ENCODE measurements at regions not wholly inside any gene's neighbourhood (a gene's known extent, or its start where the extent isn't known, plus 50 kb on each side); places are given as distances from the start of the nearest gene placed in this dataset.

DNA sequence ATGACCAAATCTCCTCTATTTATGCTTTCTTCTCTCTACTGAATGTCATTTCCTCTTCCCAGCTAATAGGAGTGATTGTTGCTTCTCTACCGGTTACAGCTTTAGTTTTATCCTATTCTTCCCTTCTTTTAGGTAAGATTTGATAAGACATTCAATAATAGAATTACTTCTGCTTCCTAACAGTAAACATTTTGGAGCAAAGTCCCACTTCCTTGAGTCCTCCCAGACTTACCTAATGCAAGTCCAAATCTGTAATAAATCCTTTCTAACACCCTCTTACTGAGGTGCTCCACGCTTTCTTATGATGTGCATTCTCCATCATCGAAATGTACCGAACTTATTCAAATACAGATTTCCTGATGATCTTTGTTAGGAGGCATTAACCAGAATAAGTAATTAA lies 79.2 kb upstream of the GPM6A start:
- H3K4me3 ChIP-seq (ENCODE audit: low read depth, low read length): no peak overlapping the region
- no peak for DNase-seq (ENCODE audit: low read depth)
- TF ChIP-seq, protein P1, sequence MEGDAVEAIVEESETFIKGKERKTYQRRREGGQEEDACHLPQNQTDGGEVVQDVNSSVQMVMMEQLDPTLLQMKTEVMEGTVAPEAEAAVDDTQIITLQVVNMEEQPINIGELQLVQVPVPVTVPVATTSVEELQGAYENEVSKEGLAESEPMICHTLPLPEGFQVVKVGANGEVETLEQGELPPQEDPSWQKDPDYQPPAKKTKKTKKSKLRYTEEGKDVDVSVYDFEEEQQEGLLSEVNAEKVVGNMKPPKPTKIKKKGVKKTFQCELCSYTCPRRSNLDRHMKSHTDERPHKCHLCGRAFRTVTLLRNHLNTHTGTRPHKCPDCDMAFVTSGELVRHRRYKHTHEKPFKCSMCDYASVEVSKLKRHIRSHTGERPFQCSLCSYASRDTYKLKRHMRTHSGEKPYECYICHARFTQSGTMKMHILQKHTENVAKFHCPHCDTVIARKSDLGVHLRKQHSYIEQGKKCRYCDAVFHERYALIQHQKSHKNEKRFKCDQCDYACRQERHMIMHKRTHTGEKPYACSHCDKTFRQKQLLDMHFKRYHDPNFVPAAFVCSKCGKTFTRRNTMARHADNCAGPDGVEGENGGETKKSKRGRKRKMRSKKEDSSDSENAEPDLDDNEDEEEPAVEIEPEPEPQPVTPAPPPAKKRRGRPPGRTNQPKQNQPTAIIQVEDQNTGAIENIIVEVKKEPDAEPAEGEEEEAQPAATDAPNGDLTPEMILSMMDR (IDR thresholded peaks at IDR 0.05; ENCODE audit: insufficient read depth, low read depth, low read length, missing control alignments): no peak

DNA sequence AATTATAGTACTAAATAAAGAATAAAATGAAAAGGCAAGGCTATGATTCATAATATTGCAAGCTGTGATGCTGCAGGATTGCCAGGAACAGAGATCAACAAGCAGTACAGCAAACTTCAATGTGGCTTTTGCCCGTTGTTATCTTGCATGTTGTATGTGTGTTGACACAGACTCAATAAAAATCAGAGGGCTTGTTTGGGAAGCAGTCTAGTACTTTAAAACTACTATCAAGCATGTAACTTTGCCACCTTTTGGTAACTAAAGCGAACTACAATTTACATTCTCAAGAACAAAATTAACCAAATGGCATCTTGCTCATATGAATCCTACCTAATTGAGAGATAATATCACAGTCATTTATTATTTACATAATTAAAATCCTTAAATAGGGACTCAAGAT lies 79.8 kb upstream of the GPM6A start:
- TF ChIP-seq, protein P1 (IDR thresholded peaks at IDR 0.05; ENCODE audit: insufficient read depth, low read depth, low read length, missing control alignments): peak; percentile 18
- peak; percentile 16 for DNase-seq (ENCODE audit: low read depth)
- no peak overlapping the region for H3K4me3 ChIP-seq (ENCODE audit: low read depth, low read length)

DNA sequence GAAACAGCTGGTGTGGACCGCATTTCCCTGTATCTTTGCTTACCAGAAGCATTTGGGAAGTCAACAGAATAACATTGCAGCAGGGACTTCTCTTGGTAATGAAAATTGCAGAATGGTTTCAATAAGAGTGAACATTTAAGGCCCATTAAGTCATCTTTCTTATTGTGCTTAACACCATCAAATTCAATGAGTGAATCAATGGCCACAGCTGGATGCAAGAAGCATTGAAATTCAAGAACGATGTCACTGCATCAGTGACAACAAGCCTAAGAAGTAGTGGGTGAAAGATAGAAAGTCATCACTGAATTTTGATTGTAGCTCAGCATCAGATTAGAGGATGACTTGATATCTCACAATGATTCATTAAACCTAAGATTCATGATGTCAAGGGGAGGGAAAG lies 93.9 kb upstream of the GPM6A start:
- H3K4me3 ChIP-seq (ENCODE audit: low read depth, low read length): no peak overlapping the region
- no peak for DNase-seq (ENCODE audit: low read depth)
- TF ChIP-seq, protein P1 (IDR thresholded peaks at IDR 0.05; ENCODE audit: insufficient read depth, low read depth, low read length, missing control alignments): no peak

DNA sequence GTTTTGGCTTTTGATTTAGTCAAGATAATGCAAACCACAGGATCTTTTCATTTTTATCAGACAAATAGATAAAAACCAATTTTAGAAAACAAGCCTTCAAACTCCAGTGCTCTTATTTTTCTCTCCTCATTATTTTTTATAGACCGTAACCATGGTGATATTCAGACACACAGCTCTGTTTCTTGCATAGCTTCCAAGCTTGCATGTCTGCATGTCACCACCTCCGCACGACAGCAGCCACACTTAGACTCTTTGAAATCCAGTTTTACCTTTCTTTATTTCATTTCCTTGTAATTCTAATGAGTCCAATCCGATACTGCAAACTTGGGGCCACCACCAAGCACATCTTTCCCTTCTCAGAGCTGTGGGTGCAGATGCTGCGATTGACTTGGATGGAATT lies 94.3 kb upstream of the GPM6A start:
- TF ChIP-seq, protein P1 (IDR thresholded peaks at IDR 0.05; ENCODE audit: insufficient read depth, low read depth, low read length, missing control alignments): no peak
- DNase-seq (ENCODE audit: low read depth): no peak

DNA sequence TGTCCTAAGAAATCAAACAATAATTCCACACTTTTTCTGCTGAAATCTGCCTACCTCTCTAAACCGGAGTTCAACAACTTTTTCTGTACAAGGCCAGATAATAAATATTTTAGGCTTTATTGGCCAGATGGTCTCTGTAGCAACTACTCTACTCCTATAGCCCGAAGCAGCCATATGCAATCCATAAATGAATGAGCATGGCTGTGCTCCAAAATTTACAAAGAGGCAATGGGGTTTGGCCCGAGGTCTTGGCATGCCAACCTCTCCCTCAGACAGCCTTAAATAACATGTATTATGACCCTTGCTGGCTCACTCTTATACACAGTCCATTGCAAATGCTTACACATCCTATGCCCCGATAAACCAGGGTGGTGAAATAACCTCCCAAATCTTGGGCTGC lies 98.6 kb upstream of the GPM6A start:
- no peak for DNase-seq (ENCODE audit: low read depth)
- TF ChIP-seq, protein P1 (IDR thresholded peaks at IDR 0.05; ENCODE audit: insufficient read depth, low read depth, low read length, missing control alignments): no peak
- H3K4me3 ChIP-seq (ENCODE audit: low read depth, low read length): no peak overlapping the region

More for the DNA sequence above, 94.3 kb upstream of the GPM6A start:
- H3K4me3 ChIP-seq (ENCODE audit: low read depth, low read length): no peak overlapping the region

DNA sequence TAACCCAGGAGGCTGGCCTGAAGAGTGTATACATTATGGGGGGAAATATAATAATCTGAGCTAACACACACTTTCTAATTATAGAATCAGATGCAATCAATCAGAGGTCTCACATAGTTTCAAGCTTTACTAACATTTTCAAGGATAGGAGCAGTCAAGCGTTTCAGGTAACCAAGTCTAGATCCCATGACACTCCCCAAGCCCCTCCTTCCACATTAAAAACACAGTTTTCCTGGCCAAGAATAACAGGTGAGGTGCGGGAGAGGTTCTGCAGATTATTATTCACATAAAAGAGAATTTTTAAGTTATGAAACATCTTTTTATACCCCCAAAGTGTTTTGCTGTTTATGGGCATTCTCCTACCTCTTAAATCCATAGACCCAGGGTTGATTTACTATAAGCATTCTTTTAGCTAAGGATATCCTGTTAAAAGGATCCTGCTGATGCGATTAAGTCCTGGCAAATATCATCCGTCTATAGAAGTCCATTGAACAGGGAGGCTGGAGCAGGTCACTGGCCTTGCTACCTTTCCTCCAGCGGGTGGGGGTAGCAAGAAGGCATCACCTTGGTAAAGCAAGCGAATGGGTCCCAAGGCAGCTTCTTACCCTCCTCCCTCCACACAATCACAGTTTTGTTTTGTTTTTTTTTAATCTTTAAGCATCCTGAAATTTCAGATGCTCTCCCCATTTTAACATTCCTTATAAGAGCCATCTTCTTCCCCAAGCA lies 104.7 kb upstream of the GPM6A start:
- H3K4me3 ChIP-seq (ENCODE audit: low read depth, low read length): no peak overlapping the region
- TF ChIP-seq, protein P1 (IDR thresholded peaks at IDR 0.05; ENCODE audit: insufficient read depth, low read depth, low read length, missing control alignments): no peak

DNA sequence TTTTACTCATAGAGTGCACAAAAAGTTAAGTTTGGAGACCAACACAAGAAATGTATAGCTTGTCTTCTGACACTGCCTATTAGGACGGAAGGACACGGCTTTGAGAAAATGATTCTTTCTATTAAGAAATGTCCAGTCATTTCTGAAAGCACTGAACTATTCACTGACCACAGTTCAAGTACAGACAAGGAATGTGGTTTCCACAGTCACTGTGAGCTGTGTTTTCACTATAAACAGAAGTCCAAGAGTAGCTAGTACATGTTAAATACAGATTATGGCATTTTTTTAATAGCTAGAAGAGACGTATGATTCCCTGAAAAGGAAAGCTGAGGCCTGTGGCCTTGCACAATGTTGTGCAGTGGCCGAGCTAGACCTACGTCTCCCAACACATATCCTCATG lies 115.1 kb upstream of the GPM6A start:
- H3K4me3 ChIP-seq (ENCODE audit: low read depth, low read length): no peak overlapping the region
- TF ChIP-seq, protein P1 (IDR thresholded peaks at IDR 0.05; ENCODE audit: insufficient read depth, low read depth, low read length, missing control alignments): no peak
- DNase-seq (ENCODE audit: low read depth): peak; percentile 49

More for the DNA sequence above, 104.7 kb upstream of the GPM6A start:
- no peak for DNase-seq (ENCODE audit: low read depth)
